IPS DF 6.9 (cell line): ENCODE measurements at regions not wholly inside any gene's neighbourhood (a gene's known extent, or its start where the extent isn't known, plus 50 kb on each side); places are given as distances from the start of the nearest gene placed in this dataset.

ENCODE experiments used
- DNase-seq: peaks from one replicate; pipeline ENCODE4 v3.0.0-alpha.2; 2013; ENCODE audit warnings: low read depth, low spot score
- H3K27ac ChIP-seq: one replicate; pipeline ENCODE4 v1.5.1; 2013; ENCODE audit warnings: low read length, control low read depth
- H3K27me3 ChIP-seq: 2 replicates; pipeline ENCODE4 v1.6.1; 2013; ENCODE audit warnings: mild to moderate bottlenecking, low read length; ENCODE audit not compliant: control insufficient read depth, insufficient read depth
- H3K36me3 ChIP-seq: 2 replicates; pipeline ENCODE4 v1.6.1; 2013; ENCODE audit warnings: low read length; ENCODE audit not compliant: control insufficient read depth, insufficient read depth
- H3K4me1 ChIP-seq: 2 replicates; pipeline ENCODE4 v1.6.1; 2013; ENCODE audit warnings: low read length; ENCODE audit not compliant: control insufficient read depth, insufficient read depth
- H3K4me3 ChIP-seq: 2 replicates; pipeline ENCODE4 v1.5.1; 2013; ENCODE audit warnings: mild to moderate bottlenecking, low read length
- H3K9me3 ChIP-seq: 2 replicates; pipeline ENCODE4 v1.6.1; 2013; ENCODE audit warnings: low read length, inconsistent platforms; ENCODE audit not compliant: control insufficient read depth, insufficient read depth
- WGBS: extraction: QIAGEN DNeasy Blood & Tissue Kit; methylation state at CpG from one replicate; pipeline ENCODE4 v1.1.7; 2013; ENCODE audit warnings: mixed read lengths, missing lambda C conversion rate; ENCODE audit not compliant: insufficient read length, insufficient coverage; 5-methylcytosine and 5-hydroxymethylcytosine counted together

- Histone ChIP-seq H3K27me3 (no peaks in the 10 kb centered on the region), H3K9me3 (no peaks in the 10 kb centered on the region), H3K27ac (no peak overlapping the region), H3K36me3 (no peaks in the 10 kb centered on the region), H3K4me3 (no peak overlapping the region), H3K4me1 (no peaks in the 10 kb centered on the region; the same call in 1 of the 2 replicates)
- no peak for DNase-seq
- no CpG with 5 or more reads among the region's 1 CpG for WGBS
Observed at GRCh38 chr2:121818546-121818945, 63.1 kb downstream of the TSN start.

GRCh38 chr2:121819846-121820245 lies 64.4 kb downstream of the TSN start:
- Histone ChIP-seq H3K27ac (no peak overlapping the region), H3K4me1 (no peaks in the 10 kb centered on the region; the same call in 1 of the 2 replicates), H3K4me3 (no peak overlapping the region), H3K9me3 (no peaks in the 10 kb centered on the region), H3K36me3 (no peaks in the 10 kb centered on the region), H3K27me3 (no peaks in the 10 kb centered on the region)
- WGBS, result no CpG with 5 or more reads among the region's 6 CpGs
- no peak for DNase-seq

- no peaks in the 10 kb centered on the region for H3K36me3 ChIP-seq
- DNase-seq, result no peak
- no peak overlapping the region for H3K4me3 ChIP-seq
- WGBS, result no CpG with 5 or more reads among the region's 6 CpGs
- H3K27ac ChIP-seq, result no peak overlapping the region
- H3K9me3 ChIP-seq, result no peaks in the 10 kb centered on the region
- H3K27me3 ChIP-seq, result no peaks in the 10 kb centered on the region
- H3K4me1 ChIP-seq, result no peaks in the 10 kb centered on the region; the same call in 1 of the 2 replicates
Observed at GRCh38 chr2:121821476-121822158, 66.2 kb downstream of the TSN start.

DNA sequence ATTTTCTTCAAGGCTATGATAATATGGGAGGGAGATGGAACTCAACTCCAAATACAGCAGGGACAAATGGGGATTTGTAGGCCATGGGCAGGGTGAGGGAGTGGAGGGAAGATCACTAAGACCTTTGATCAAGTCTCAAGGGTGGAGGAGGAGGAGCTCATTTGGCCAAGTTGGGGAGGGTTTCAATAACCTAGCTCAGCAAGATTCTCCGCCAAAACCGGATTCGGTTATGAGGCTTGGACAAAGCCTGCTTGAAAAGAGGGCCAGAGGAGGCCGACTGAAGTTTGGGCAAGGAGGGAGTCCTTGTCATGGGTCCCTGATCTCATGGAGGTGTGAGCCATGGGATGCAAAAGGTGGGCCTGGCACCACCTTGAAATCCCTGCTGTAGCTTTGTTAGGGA lies 68.8 kb downstream of the TSN start:
- Histone ChIP-seq H3K4me1 (no peaks in the 10 kb centered on the region; the same call in 1 of the 2 replicates), H3K27me3 (no peaks in the 10 kb centered on the region), H3K27ac (no peak overlapping the region), H3K36me3 (no peaks in the 10 kb centered on the region), H3K9me3 (no peaks in the 10 kb centered on the region; the same call in 1 of the 2 replicates), H3K4me3 (no peak overlapping the region)
- no CpG with 5 or more reads among the region's 4 CpGs for WGBS
- DNase-seq, result no peak

GRCh38 chr2:121825003-121825950 lies 69.8 kb downstream of the TSN start:
- no CpG with 5 or more reads among the region's 8 CpGs for WGBS
- Histone ChIP-seq H3K27me3 (no peaks in the 10 kb centered on the region), H3K4me3 (no peak overlapping the region), H3K4me1 (no peaks in the 10 kb centered on the region), H3K27ac (no peak overlapping the region), H3K36me3 (no peaks in the 10 kb centered on the region), H3K9me3 (no peaks in the 10 kb centered on the region; the same call in 1 of the 2 replicates)
- DNase-seq, result no peak

- no peaks in the 10 kb centered on the region; the same call in 1 of the 2 replicates for H3K9me3 ChIP-seq
- H3K36me3 ChIP-seq, result no peaks in the 10 kb centered on the region
- no peak overlapping the region for H3K27ac ChIP-seq
- WGBS, result no CpG with 5 or more reads among the region's 3 CpGs
- no peaks in the 10 kb centered on the region for H3K27me3 ChIP-seq
- no peak overlapping the region for H3K4me3 ChIP-seq
- no peaks in the 10 kb centered on the region for H3K4me1 ChIP-seq
- DNase-seq, result no peak
Observed at GRCh38 chr2:121826036-121826435, 70.6 kb downstream of the TSN start.

GRCh38 chr2:121828281-121828731 lies 72.9 kb downstream of the TSN start:
- Histone ChIP-seq H3K27me3 (no peaks in the 10 kb centered on the region), H3K9me3 (no peaks in the 10 kb centered on the region; the same call in 1 of the 2 replicates), H3K36me3 (no peaks in the 10 kb centered on the region), H3K4me3 (no peak overlapping the region), H3K27ac (no peak overlapping the region), H3K4me1 (no peaks in the 10 kb centered on the region)
- no CpG with 5 or more reads among the region's 13 CpGs for WGBS
- no peak for DNase-seq

GRCh38 chr2:121830809-121831208 lies 75.4 kb downstream of the TSN start:
- DNase-seq, result no peak
- no peaks in the 10 kb centered on the region for H3K4me1 ChIP-seq
- no CpG with 5 or more reads among the region's 1 CpG for WGBS
- H3K9me3 ChIP-seq, result no peaks in the 10 kb centered on the region; the same call in 1 of the 2 replicates
- no peak overlapping the region for H3K27ac ChIP-seq
- no peak overlapping the region for H3K4me3 ChIP-seq
- no peaks in the 10 kb centered on the region for H3K27me3 ChIP-seq
- H3K36me3 ChIP-seq, result no peaks in the 10 kb centered on the region

DNA sequence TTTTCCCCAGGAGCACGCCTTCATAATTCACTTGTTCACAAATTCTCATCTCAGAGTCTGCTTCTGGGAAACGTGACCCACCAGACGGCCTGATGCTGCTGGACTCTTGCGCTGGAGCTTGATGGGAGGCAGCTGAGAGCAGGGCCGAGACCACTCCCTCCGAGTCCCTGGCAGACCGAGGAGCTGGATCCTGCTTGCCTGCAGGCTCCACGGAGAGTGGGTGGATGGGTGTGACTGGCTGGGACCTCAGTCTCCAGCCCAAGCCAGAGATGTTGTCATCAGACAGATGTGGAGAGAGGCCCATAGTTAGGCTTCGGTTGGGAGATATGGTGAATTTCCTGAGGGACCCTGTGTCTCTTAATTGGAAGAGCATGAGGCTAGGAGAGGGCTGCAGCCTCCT lies 76.4 kb downstream of the TSN start:
- Histone ChIP-seq H3K27me3 (no peaks in the 10 kb centered on the region), H3K4me1 (no peaks in the 10 kb centered on the region), H3K27ac (no peak overlapping the region), H3K36me3 (no peaks in the 10 kb centered on the region), H3K9me3 (no peaks in the 10 kb centered on the region; the same call in 1 of the 2 replicates), H3K4me3 (no peak overlapping the region)
- no peak for DNase-seq
- WGBS, result no CpG with 5 or more reads among the region's 9 CpGs
